ENCODE measurements at regions not wholly inside any gene's neighbourhood (a gene's known extent, or its start where the extent isn't known, plus 50 kb on each side); places are given as distances from the start of the nearest gene placed in this dataset.

GRCh38 chr15:47437491-47437890 lies 279.8 kb upstream of the SEMA6D start:
- DNase-seq = no peak

DNA sequence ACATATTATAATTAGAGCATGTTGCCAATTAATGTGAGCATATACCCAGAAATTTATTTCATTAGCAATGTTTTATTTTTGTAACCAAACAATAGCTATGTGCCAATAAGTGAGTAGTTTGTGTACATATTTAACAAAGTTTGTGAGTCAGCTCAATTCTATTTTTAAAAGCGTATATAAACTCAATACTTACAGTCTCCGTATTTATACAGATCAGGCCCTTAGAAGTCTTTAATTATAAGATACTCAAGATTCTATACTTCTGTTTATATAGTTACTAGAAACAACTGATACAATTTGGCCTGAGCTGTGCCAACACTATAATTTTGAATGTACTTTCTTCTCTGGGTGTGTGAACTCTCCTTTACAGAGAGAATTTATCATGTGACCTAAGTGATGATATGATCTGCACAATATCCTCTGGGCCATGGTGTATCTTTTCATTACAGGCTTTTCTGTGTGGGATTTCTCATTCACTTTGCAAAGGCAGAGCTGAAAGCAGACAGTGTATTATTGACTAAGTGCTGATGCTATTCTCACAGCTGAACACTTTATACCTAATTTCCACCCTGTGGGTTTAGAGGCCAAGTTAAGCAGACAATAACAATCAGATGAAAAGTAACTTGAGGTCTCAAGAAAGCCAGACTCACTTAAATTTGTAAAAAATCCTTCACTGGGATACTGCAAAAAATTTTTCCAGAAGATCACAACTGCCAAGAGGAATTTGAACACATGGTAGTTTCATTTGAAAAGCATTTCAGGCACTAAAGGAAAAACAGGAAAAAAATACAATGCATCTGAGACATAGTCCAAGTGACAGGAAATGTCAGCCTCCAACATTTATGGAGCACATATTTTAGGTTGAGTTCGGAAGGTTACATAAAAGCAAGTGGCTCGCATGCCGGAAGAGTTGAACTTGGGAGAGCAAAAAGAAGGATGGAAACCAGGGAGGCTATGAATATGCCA lies 277.9 kb upstream of the SEMA6D start:
- DNase-seq = peak; percentile 59

GRCh38 chr15:47442371-47442770 lies 274.9 kb upstream of the SEMA6D start:
- DNase-seq = no peak

GRCh38 chr15:47443839-47444238 lies 273.5 kb upstream of the SEMA6D start:
- DNase-seq = no peak

- DNase-seq = no peak
Measured at GRCh38 chr15:47445723-47446392, 271.4 kb upstream of the SEMA6D start.

DNA sequence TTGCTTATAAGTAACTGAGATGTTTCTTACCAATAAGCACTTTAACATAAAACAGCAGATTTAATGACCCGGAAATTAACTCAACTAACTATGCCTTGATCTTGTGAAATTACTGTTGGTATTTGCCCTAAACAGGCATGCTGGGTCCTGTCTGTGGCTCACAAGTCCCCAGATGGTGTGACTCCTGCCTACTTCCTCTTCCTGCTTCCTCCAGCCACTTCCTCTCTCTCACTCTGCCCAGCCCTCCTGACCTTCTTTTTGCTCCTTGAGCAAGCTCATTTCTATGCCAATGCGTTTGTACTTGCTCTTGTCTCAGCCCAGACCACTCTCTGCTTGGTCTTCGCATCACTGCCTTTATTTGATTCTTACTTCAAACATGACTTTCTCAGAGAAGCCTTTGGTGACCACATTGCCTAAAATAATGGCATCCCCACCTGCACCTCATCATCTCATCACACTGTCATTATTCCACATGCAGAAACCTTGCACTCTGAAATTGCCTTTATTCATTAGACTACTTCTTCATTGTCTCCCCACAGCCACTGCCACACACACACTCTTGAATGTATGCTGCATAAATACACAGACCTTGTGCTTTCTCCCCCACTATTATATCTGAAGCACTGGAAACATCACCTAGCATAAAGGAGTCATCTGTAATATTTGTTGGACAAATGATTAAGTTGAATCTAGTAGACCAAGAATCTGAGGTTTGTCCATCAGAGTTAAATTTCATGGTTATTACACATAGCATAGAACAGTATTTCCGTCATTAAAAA lies 256.3 kb upstream of the SEMA6D start:
- no peak for DNase-seq

DNA sequence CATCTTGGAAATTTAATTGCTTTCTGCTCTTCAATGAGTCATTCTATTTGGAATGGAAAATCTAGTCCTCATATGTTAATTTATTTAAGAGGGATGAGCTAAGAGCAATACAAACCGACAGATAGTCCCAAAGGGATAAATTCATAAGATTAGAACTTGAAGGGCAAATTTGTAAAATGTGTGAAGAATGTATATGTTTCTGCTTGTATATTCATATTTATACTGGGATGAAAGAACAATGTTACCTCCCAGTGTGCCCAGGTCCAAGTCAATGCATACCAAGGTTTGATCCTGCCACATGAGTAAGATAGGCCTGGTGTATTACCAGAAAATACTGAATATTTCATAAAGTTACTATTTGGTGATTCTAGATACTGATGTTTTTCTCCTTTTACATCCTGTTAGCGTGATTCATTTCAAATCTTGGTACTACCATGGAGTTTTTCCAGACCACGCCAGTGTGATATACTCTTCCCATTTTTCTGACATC lies 255.6 kb upstream of the SEMA6D start:
- peak; percentile 94 for DNase-seq

DNA sequence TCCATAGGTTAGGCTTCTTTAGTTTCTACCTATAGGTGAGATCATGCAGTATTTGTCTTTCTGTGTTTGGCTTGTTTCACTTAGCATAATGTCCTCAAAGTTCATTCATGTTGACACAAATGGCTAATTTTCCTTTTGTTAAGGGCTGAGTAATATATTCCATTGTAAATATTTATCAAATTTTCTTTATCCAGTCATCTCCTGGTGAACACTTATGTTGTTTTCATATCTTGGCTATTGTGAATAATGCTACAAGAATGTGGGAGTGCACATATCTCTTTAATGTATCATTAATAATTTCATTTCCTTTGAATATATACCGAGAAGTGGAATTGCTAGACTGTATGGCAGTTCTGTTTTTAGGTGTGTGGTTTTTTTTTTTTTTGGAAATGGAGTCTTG lies 250.9 kb upstream of the SEMA6D start:
- DNase-seq = peak; percentile 83

GRCh38 chr15:47470983-47471382 lies 246.3 kb upstream of the SEMA6D start:
- no peak for DNase-seq

DNA sequence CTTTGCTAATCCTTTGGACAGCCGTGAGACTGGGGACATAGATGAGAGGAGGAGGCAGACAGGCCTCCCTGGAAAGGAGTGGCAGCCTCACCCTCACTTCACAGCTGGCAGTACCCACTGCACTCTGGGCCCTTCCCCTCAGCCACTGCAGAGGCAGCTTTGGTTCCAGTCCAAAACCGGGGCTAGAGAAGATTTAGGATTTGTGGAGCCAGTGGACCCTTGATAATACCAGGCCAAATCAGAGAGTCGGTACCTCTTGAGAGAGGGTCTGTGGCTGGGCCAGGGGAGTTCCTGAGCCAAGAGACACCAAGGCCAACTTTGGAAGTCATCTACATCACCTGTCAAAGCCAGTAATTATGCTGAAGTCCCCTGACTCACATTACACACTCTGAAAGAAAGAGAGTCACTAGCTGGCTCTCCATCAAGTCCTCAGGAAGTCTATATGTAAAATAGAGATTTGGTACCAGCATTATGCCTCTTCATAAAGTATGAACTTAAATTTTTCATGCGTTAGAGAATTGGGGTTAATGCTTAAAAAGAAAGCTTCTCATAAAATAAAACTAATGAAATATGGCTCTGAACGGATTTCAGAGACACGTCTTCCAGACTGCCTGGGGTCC lies 244.1 kb upstream of the SEMA6D start:
- no peak for DNase-seq

DNA sequence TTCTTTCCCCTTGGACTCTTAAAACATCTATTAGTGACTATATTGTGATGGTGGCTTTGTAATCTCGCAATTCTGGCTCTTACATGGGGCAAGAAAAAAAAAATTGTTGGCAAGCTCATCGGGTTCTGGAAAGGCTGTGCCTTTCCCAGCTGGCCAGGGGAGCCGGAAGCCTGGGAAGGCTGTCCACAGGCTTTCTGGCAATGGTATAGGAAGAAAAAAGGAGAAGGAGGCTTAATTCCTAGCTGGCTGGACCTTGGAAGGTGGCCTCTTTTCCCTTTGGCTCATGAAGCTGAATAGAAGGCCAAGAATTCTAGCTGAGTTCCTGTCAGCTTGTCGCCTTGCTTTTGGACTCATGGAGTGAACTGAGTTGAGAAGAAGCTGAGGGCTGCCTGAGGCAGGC lies 243.5 kb upstream of the SEMA6D start:
- DNase-seq = peak; percentile 65

- no peak for DNase-seq
Measured at GRCh38 chr15:47475336-47475735, 242.0 kb upstream of the SEMA6D start.

- peak; percentile 61 for DNase-seq
Measured at GRCh38 chr15:47477341-47477740, 240.0 kb upstream of the SEMA6D start.

GRCh38 chr15:47484059-47484458 lies 233.2 kb upstream of the SEMA6D start:
- no peak for DNase-seq

- no peak for DNase-seq
Measured at GRCh38 chr15:47484997-47485396, 232.3 kb upstream of the SEMA6D start.

DNA sequence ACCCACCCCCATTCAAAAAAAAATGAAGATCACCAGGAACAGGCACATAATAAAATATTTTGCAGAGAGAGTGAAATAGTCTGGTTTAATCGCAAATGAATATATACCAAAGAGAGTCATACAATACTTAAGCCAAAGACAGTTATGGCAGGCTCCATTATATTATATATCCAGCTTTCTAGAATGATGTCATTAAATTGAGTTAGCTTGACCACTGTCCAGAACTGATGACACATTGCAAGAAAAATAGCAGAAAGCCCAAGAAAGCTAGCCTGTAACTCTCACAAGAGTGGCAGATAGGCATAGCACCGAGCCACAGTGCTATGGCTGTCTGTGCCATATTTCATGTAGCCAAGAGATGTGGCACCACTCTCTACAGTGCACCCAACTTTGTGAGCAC lies 231.9 kb upstream of the SEMA6D start:
- no peak for DNase-seq

- no peak for DNase-seq
Measured at GRCh38 chr15:47486040-47486439, 231.3 kb upstream of the SEMA6D start.

DNA sequence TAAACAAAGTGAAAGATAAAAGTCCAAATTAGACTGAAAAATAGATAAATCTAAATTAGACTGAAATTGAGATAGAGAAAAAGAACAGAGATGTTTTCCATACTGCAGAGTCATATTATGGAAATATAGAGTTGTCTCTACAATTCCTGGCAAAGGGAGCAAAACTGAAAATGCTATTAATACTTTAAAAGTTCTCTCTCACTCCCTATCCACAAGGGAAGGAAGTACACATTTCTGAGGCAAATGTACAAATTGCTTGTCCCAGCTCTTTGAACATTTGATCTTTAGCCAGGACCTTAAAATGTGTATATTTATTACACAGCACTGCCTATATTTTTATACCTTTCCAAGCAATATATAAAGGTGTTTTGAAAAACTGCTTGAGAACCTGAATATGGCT lies 225.1 kb upstream of the SEMA6D start:
- no peak for DNase-seq

- DNase-seq = no peak
Measured at GRCh38 chr15:47493357-47494247, 223.7 kb upstream of the SEMA6D start.

DNA sequence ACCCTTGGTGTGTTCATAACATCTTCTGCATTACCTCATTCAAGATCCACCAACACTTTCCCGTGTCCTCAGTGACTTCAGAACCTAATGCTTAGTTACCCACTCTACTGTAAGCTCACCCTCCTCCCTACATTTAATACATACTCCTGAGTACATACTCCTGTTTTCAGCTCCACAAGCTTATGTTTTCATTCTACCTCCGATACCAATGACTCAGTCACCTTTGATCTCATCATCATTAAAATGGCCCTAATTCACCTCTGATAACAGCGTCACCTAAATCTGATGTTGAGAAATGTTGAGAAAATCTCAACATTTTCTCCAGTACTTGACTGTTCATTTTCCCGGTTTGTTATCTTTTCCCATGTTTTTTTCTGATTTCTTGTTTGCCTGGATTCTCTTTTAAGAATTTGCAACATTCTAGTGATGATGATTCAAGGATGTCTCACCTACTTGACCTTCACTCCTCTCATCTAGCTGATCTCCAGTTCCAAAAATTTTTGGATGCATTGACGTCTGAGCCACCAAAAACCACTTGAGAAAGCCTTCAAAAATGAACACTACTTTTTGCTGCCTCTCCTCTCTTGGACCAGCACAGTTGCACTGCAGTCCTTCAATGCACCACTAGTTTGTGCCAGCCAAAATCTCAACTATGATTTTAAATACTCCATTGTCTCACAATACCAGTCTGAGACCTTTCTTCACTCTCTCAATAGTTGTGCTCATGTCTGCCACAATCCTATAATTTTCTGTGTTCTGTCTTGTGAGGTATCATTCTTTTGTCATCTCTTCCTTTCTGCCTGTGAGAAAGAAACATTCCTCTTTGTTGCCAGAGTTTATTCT lies 220.7 kb upstream of the SEMA6D start:
- no peak for DNase-seq

GRCh38 chr15:47500842-47501241 lies 216.5 kb upstream of the SEMA6D start:
- no peak for DNase-seq
